HUES6 (cell line): ENCODE measurements at regions not wholly inside any gene's neighbourhood (a gene's known extent, or its start where the extent isn't known, plus 50 kb on each side); places are given as distances from the start of the nearest gene placed in this dataset.

ENCODE experiments used
- H3K27ac ChIP-seq: 2 replicates; pipeline ENCODE4 v1.7.0; 2013; ENCODE audit warnings: low read depth, mild to moderate bottlenecking, low read length, inconsistent platforms
- H3K27me3 ChIP-seq: 2 replicates; pipeline ENCODE4 v1.6.1; 2013; ENCODE audit warnings: low read length; ENCODE audit not compliant: control insufficient read depth, insufficient read depth
- H3K36me3 ChIP-seq: 2 replicates; pipeline ENCODE4 v1.6.1; 2013; ENCODE audit warnings: low read length; ENCODE audit not compliant: control insufficient read depth, insufficient read depth
- H3K4me1 ChIP-seq: 2 replicates; pipeline ENCODE4 v1.6.1; 2013; ENCODE audit warnings: low read length; ENCODE audit not compliant: control insufficient read depth, insufficient read depth
- H3K4me3 ChIP-seq: 2 replicates; pipeline ENCODE4 v1.5.1; 2013; ENCODE audit warnings: low read depth, low read length
- H3K9ac ChIP-seq: one replicate; pipeline ENCODE4 v1.6.1; 2013; ENCODE audit warnings: mild to moderate bottlenecking, low read length
- H3K9me3 ChIP-seq: 2 replicates; pipeline ENCODE4 v1.6.1; 2013; ENCODE audit warnings: low read depth, low read length; ENCODE audit not compliant: control insufficient read depth, insufficient read depth

DNA sequence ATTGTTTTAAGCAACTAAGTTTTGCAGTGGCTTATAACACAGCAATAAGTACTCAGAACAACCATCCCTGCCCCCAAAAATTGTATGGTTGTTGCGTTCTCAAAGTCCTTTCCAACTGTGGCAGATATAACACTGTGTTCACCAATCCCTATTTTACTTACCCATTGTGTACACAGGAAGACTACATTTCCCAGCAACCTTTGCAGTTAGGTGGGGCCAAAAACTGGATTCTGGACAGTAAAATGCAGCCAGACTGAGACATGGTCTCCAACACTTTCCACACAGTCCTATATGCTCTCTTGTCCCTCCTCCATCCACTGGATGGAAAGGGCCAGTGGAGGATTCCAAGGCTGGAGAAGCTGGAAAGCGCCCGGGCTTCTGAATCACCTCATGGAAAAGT is 523.6 kb downstream of the BCOR start:
- Histone ChIP-seq H3K9me3 (no peaks in the 10 kb centered on the region; the same call in 1 of the 2 replicates), H3K4me1 (peaks cover 11% of the 10 kb centered on the region; the same call in 1 of the 2 replicates), H3K9ac (no peak overlapping the region), H3K4me3 (no peak overlapping the region), H3K27me3 (no peaks in the 10 kb centered on the region), H3K27ac (no peak overlapping the region), H3K36me3 (no peaks in the 10 kb centered on the region)

DNA sequence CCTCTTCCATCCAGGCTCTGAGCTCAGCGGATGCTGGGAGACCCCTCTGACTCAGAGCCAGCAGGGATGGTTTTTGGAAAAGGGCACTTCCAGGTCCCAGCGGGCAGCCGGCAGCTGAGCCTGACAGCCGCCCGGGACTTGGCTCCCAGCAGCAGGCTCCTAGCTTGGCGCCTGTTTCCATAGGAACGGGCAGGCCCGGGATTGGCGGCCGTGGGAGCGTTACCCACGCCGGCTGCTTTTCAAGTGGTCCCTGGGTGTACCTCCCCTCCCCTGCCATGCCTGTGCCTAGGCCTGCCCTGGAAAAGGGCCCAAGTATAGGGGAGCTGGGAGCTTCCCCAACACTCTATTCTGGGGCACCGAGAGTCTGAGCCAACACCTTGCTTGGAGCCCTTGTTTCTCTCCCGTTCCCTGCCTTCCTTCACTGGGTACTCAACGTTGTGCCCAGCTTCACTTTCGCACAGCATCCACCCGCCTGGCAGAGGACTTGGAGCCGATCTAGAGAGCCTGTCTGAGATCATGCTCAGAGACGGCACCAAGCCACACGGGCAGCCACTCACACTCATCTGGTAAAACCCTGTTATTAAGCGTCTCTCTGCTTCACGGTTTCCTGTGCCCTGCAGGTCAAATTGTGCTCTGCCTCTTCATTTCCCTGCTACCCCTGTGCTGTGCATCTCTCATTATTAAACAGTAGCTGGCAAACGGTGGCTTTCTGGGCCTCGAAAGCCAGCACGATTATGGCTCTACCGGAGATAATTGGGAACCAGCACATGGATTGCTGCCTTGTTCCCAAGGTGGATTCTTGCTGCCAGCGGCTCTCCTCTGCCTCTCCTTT is 521.5 kb downstream of the BCOR start:
- H3K27me3 ChIP-seq = no peaks in the 10 kb centered on the region
- no peak overlapping the region for H3K9ac ChIP-seq
- H3K4me3 ChIP-seq = no peak overlapping the region
- peaks cover 11% of the 10 kb centered on the region; the same call in 1 of the 2 replicates for H3K4me1 ChIP-seq
- no peak overlapping the region for H3K27ac ChIP-seq
- H3K9me3 ChIP-seq = no peaks in the 10 kb centered on the region; the same call in 1 of the 2 replicates
- no peaks in the 10 kb centered on the region for H3K36me3 ChIP-seq

DNA sequence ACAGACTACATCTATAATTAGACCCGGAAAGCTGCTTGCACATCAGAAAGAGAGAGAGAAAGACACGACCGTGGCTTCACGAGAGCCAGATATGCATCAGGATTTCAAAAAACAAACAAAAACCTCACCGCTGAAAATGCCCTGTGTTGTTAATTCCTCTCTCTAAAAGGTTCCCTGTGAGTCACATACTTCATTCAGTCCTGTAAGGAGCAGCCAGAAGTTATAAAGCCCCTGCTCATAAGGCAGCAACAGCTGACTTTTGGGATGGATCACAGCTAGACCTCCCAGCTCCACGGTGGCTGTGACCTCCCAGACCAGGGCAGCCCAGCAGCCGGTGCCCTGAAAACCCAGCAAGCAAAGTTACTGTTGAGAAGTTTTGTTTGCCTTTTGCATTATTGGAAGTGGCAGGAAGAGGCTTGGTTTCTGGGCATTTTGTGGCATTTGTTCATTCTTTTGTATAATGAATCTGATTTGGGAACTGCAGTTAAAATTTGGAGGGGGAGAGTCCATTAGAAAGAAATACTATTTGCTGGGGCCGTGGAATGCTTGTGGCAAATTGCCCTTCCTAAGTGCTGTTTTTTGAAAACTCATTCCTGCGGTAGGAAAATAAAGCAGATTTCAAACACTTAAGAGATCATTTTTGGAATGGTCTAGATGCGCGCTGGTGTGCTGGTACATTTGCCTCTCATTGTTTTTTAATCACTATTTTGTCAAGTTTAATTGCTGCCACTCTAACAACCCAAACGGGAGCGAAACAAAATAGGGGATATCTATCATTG is 520.4 kb downstream of the BCOR start:
- Histone ChIP-seq H3K27me3 (no peaks in the 10 kb centered on the region), H3K36me3 (no peaks in the 10 kb centered on the region), H3K9me3 (no peaks in the 10 kb centered on the region; the same call in 1 of the 2 replicates), H3K27ac (no peak overlapping the region), H3K9ac (no peak overlapping the region), H3K4me1 (peaks cover 11% of the 10 kb centered on the region; the same call in 1 of the 2 replicates), H3K4me3 (no peak overlapping the region)

DNA sequence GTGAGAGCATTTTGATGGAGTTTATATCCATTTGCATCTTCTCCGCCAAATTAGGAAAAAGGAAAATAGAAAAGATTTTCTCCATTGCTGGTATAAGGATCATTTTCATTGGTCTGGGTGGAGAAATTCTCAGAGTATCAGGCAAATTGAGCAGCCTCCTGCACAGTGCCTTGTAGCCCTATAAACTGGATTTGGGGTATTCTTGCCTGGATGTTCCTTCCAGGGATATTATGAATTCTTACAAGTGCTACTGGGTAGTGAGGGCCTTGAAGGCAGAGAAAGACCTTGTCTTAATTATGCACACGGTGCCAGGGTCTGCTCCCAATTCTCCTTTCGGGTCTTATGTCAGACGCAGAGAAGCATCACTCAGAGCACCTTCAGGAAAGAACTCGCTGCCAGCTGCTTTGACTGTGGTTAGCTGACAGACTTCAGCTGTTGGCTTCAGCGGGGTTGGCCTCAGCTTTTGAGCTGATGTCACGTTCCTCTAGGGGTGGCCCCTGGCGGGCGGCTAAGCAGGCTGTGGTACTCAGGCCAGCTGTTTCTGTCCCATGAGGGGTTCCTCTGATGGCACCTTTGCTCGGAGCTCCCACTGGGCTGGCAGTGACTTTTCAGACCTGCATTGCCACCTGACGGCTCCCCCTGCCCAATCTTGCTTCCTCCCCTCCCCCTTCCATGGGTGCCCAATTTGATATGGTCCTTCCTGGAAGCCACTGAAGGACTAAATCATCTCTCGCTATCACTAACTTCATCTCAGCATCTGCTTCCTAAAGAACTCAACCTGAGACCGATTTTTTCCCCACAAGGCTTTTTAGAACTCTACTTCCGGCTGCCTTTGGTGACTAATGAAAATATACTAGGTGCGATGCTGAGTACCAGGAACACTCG is 519.5 kb downstream of the BCOR start:
- no peak overlapping the region for H3K9ac ChIP-seq
- no peaks in the 10 kb centered on the region for H3K27me3 ChIP-seq
- peaks cover 11% of the 10 kb centered on the region; the same call in 1 of the 2 replicates for H3K4me1 ChIP-seq
- no peak overlapping the region for H3K27ac ChIP-seq
- H3K4me3 ChIP-seq = no peak overlapping the region
- no peaks in the 10 kb centered on the region; the same call in 1 of the 2 replicates for H3K9me3 ChIP-seq
- H3K36me3 ChIP-seq = no peaks in the 10 kb centered on the region

DNA sequence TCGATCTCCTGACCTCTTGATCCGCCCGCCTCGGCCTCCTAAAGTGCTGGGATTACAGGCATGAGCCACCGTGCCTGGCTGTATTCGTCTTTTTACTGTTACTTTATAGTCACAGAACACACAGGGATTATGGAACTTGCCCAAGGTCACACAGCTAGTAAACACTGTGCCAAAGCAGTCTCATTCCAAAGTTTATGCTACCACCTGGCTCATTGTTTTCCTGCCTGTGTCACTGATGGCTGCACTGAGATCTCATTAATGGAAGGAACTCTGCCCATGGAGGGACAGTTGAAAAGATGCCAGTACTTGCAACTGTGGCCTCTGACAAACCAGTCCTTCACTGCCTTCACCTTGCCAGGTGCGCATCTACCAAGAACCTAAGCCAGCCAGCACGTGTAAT is 517.7 kb downstream of the BCOR start:
- Histone ChIP-seq H3K27ac (no peak overlapping the region), H3K36me3 (no peaks in the 10 kb centered on the region), H3K4me1 (peaks cover 11% of the 10 kb centered on the region; the same call in 1 of the 2 replicates)

DNA sequence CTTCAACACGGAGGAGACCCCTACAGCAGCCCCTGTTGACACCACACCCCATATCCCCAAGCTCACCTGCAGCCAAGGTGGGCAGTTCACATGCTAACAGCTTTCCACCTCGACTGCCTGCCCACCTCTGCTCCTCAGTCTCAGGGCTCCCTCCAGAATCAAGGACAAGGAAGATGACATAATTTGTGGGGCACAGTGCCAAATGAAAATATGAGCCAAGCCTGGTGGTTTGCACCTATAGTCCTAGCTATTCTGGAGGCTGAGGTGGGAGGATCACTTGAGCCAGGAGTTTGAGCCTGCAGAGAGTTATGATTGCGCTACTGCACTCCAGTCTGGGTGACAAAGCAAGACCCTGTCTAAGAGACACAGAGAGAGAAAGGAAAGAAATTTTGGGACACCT is 516.3 kb downstream of the BCOR start:
- no peaks in the 10 kb centered on the region for H3K36me3 ChIP-seq
- no peak overlapping the region for H3K27ac ChIP-seq
- peaks cover 8% of the 10 kb centered on the region; the same call in 1 of the 2 replicates for H3K4me1 ChIP-seq
- H3K9me3 ChIP-seq = peaks cover 6% of the 10 kb centered on the region; the same call in 1 of the 2 replicates
- no peak overlapping the region for H3K4me3 ChIP-seq
- no peak overlapping the region for H3K9ac ChIP-seq
- no peaks in the 10 kb centered on the region for H3K27me3 ChIP-seq

More for the DNA sequence above, 517.7 kb downstream of the BCOR start:
- H3K4me3 ChIP-seq = no peak overlapping the region
- H3K9me3 ChIP-seq = peaks cover 6% of the 10 kb centered on the region; the same call in 1 of the 2 replicates
- no peak overlapping the region for H3K9ac ChIP-seq
- H3K27me3 ChIP-seq = no peaks in the 10 kb centered on the region

DNA sequence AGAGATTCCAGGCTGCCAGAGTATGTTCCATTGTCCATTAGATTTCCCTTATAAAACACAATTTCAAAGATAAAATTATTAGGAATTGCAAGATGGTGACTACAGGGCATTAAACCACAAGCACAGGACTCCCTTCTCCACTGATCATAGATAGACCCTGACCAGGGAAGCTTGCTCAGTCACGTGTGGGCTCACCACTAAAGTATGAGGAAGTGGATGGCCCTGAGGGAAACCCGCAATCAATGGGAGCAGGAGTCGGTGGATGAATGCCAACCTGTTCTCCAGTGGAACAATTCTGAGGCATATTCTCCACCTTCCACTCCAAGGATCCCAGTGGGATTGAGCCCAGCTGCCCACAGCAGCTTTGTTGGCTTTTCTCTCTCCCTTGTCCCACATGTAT is 515.7 kb downstream of the BCOR start:
- Histone ChIP-seq H3K4me3 (no peak overlapping the region), H3K4me1 (peaks cover 3% of the 10 kb centered on the region; the same call in 1 of the 2 replicates), H3K9ac (no peak overlapping the region), H3K27me3 (no peaks in the 10 kb centered on the region), H3K9me3 (peaks cover 6% of the 10 kb centered on the region; the same call in 1 of the 2 replicates), H3K27ac (no peak overlapping the region), H3K36me3 (no peaks in the 10 kb centered on the region)

DNA sequence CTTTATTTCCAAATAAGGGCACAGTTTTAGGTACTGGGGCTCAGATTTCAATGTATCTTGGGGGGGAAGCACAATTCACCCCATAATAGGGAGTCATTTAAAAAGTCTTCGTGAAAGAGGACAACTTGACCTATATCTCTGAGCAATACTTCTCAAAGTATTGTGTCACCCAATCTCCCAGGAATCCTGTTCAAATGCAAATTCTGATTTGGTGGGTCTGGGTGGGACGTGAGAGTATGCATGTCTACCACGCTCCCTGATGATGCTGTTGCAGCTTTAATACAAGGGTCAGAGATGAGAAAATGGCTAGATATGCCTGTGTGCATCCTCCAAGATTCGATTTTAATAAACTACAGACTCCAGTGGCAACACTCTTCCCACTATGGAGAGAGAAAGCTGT is 514.8 kb downstream of the BCOR start:
- H3K4me3 ChIP-seq = no peak overlapping the region
- H3K9me3 ChIP-seq = peaks cover 6% of the 10 kb centered on the region; the same call in 1 of the 2 replicates
- no peaks in the 10 kb centered on the region for H3K36me3 ChIP-seq
- no peaks in the 10 kb centered on the region for H3K4me1 ChIP-seq
- H3K27me3 ChIP-seq = no peaks in the 10 kb centered on the region
- no peak overlapping the region for H3K27ac ChIP-seq
- no peak overlapping the region for H3K9ac ChIP-seq

DNA sequence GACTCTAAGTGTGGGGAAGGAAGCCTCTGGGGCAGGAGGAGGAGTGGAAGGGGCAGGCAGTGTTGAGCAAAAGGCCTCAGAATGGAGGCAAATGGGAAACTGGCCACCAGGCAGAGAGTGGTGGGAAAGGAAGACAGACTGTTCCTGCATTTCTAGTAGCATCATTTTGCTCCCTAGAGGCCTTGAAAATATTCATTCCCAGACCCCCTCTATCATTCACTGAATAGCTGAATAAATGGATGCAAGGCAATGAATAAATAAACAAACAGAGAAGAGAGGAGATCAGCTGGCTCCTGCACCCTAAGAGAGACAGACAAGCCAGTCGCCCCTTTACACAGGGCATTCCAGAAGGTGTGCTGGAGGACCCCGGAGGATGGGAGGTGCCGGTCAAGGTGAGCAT is 511.9 kb downstream of the BCOR start:
- no peak overlapping the region for H3K4me3 ChIP-seq
- no peak overlapping the region for H3K27ac ChIP-seq
- H3K27me3 ChIP-seq = no peaks in the 10 kb centered on the region
- H3K36me3 ChIP-seq = no peaks in the 10 kb centered on the region
- H3K9me3 ChIP-seq = peaks cover 9% of the 10 kb centered on the region; the same call in 1 of the 2 replicates
- no peak overlapping the region for H3K9ac ChIP-seq
- no peaks in the 10 kb centered on the region for H3K4me1 ChIP-seq

DNA sequence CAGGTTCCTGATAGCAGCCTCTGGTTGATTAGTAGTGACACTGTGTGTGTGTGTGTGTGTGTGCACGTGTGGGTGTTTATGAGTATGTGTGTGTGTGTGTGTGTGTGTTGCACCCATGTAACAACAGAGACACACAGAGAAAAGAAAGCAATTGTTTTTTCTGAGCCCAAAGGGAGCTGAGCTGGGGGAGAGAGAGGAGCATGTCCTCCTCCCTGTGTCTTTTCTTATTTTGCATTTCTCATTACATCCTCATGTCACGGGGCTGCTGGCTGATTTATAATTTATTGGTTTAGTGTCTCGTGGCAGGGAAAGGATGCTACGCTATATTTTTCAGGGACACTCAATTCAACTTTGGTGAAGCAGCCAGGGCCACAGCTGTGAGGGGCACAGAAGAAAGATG is 511.4 kb downstream of the BCOR start:
- Histone ChIP-seq H3K4me1 (no peaks in the 10 kb centered on the region), H3K9me3 (peaks cover 13% of the 10 kb centered on the region; the same call in 1 of the 2 replicates), H3K4me3 (no peak overlapping the region), H3K27me3 (no peaks in the 10 kb centered on the region), H3K9ac (no peak overlapping the region), H3K27ac (no peak overlapping the region), H3K36me3 (no peaks in the 10 kb centered on the region)
